ENCODE measurements at regions not wholly inside any gene's neighbourhood (a gene's known extent, or its start where the extent isn't known, plus 50 kb on each side); places are given as distances from the start of the nearest gene placed in this dataset.

- Histone ChIP-seq H3K4me2 (replicated peaks; ENCODE audit: extremely low read depth, low read length, poor library complexity, severe bottlenecking) (no peak overlapping the region), H3K4me1 (ENCODE audit: control insufficient read depth in 1 of 2, insufficient read depth in 2 of 2, low read length in 2 of 2) (no peaks in the 10 kb centered on the region), H3K9me3 (replicated peaks in 1 of 2; ENCODE audit: control insufficient read depth in 1 of 2, insufficient read depth in 1 of 2, low read length in 2 of 2) (no peaks in the 10 kb centered on the region), H3K27ac (ENCODE audit: low read depth in 1 of 2, low read length in 2 of 2) (no peak overlapping the region), H3K4me3 (replicated peaks in 1 of 3; ENCODE audit: low read depth in 2 of 3, low read length in 3 of 3) (no peak overlapping the region), H3K36me3 (replicated peaks in 1 of 2; ENCODE audit: control insufficient read depth in 1 of 2, insufficient read depth in 2 of 2, low read length in 2 of 2) (no peaks in the 10 kb centered on the region), H3K27me3 (ENCODE audit: control insufficient read depth in 2 of 2, insufficient read depth in 2 of 2, low read length in 2 of 2) (no peaks in the 10 kb centered on the region), H3K9ac (ENCODE audit: insufficient read depth, low read length, poor library complexity, severe bottlenecking) (no peak overlapping the region), H4K20me1 (ENCODE audit: insufficient read depth, low read length) (no peaks in the 10 kb centered on the region), H3K79me2 (ENCODE audit: insufficient read depth, low read length) (no peaks in the 10 kb centered on the region), H2AFZ (ENCODE audit: insufficient read depth, low read depth, low read length, poor library complexity, severe bottlenecking) (no peak overlapping the region)
- Mint-ChIP-seq H3K9me3 (peaks cover 0 to 8% (median 0%) of the 10 kb centered on the region in 7 donors), H3K4me1 (no peaks in the 10 kb centered on the region), H3K27me3 (ENCODE audit: low read depth in 3 of 3) (peaks cover 0 to 4% (median 0%) of the 10 kb centered on the region in 3 donors), H3K27ac (no peak overlapping the region), H3K4me3 (no peak overlapping the region), H3K36me3 (no peaks in the 10 kb centered on the region)
- WGBS (ENCODE audit: insufficient coverage): no CpG with 5 or more reads among the region's 1 CpG
- TF ChIP-seq CTCF (IDR thresholded peaks at IDR 0.05): no peak
- intact Hi-C loops (cut with micrococcal nuclease): no loop called here
- no peak for DNase-seq
These were observed 465.5 kb downstream of the XIRP2 start for GRCh38 chr2:167353605-167354280.

DNA sequence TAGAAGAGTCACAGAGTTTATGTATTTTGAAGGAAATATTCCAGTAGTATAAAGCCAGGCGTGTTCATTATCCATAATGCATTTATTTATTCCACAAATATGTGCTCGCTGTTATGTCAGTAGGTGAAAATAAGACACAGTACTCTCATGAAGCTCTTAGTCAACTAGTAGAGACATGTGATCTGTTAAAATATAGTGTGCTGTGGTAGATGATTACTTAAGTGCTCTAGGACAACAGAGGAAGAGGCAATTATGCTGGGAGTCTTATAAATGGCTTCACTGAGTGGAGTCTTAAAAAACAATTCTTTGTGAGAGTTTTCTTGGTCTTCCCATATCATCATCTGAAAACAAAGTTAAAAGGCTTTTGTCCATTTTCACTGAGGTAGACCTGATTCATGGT lies 457.3 kb downstream of the XIRP2 start:
- Mint-ChIP-seq H3K4me3 (no peak overlapping the region), H3K27me3 (ENCODE audit: low read depth in 3 of 3) (no peaks in the 10 kb centered on the region), H3K27ac (no peak overlapping the region), H3K4me1 (no peaks in the 10 kb centered on the region), H3K36me3 (no peaks in the 10 kb centered on the region), H3K9me3 (no peaks in the 10 kb centered on the region)
- no peaks in the 10 kb centered on the region for H3K36me3 ChIP-seq (replicated peaks in 1 of 2; ENCODE audit: control insufficient read depth in 1 of 2, insufficient read depth in 2 of 2, low read length in 2 of 2)
- no peaks in the 10 kb centered on the region for H3K4me1 ChIP-seq (ENCODE audit: control insufficient read depth in 1 of 2, insufficient read depth in 2 of 2, low read length in 2 of 2)
- TF ChIP-seq CTCF (IDR thresholded peaks at IDR 0.05): no peak
- intact Hi-C loops (cut with micrococcal nuclease): no loop called here
- H3K27ac ChIP-seq (ENCODE audit: low read depth in 1 of 2, low read length in 2 of 2): no peak overlapping the region
- H2AFZ ChIP-seq (ENCODE audit: insufficient read depth, low read depth, low read length, poor library complexity, severe bottlenecking): no peak overlapping the region
- H3K4me2 ChIP-seq (replicated peaks; ENCODE audit: extremely low read depth, low read length, poor library complexity, severe bottlenecking): no peak overlapping the region
- H4K20me1 ChIP-seq (ENCODE audit: insufficient read depth, low read length): no peaks in the 10 kb centered on the region
- no peaks in the 10 kb centered on the region for H3K79me2 ChIP-seq (ENCODE audit: insufficient read depth, low read length)
- DNase-seq: no peak
- H3K9me3 ChIP-seq (replicated peaks in 1 of 2; ENCODE audit: control insufficient read depth in 1 of 2, insufficient read depth in 1 of 2, low read length in 2 of 2): no peaks in the 10 kb centered on the region
- no CpG with 5 or more reads among the region's 2 CpGs for WGBS (ENCODE audit: insufficient coverage)
- no peaks in the 10 kb centered on the region for H3K27me3 ChIP-seq (ENCODE audit: control insufficient read depth in 2 of 2, insufficient read depth in 2 of 2, low read length in 2 of 2)
- H3K4me3 ChIP-seq (replicated peaks in 1 of 3; ENCODE audit: low read depth in 2 of 3, low read length in 3 of 3): no peak overlapping the region
- no peak overlapping the region for H3K9ac ChIP-seq (ENCODE audit: insufficient read depth, low read length, poor library complexity, severe bottlenecking)

Measured in CD14-positive monocyte (primary cell).